Stomach smooth muscle (tissue), 2 donors: ENCODE measurements at regions not wholly inside any gene's neighbourhood (a gene's known extent, or its start where the extent isn't known, plus 50 kb on each side); places are given as distances from the start of the nearest gene placed in this dataset.

ENCODE experiments used
- H3K27ac ChIP-seq: one replicate; pipeline ENCODE4 v1.7.0; 2013; ENCODE audit warnings: mild to moderate bottlenecking, low read length, inconsistent platforms
- H3K27me3 ChIP-seq, 2 donors: one replicate each; pipeline ENCODE4 v1.7.0; 2013; ENCODE audit warnings: low read length in 2 of 2; ENCODE audit not compliant: insufficient read depth in 2 of 2, control insufficient read depth in 1 of 2
- H3K36me3 ChIP-seq, 2 donors: one replicate each; pipeline ENCODE4 v1.7.0; 2013; ENCODE audit warnings: low read length in 2 of 2; ENCODE audit not compliant: control insufficient read depth in 2 of 2, insufficient read depth in 2 of 2
- H3K4me1 ChIP-seq: one replicate; pipeline ENCODE4 v1.7.0; 2013; ENCODE audit warnings: low read length; ENCODE audit not compliant: control insufficient read depth, insufficient read depth
- H3K4me3 ChIP-seq, 2 donors: one replicate each; pipeline ENCODE4 v1.7.0; 2013; ENCODE audit warnings: low read length in 2 of 2
- H3K9ac ChIP-seq, 2 donors: one replicate each; pipeline ENCODE4 v1.7.0; 2013; ENCODE audit warnings: low read length in 2 of 2, mild to moderate bottlenecking in 1 of 2
- H3K9me3 ChIP-seq, 2 donors: one replicate each; pipeline ENCODE4 v1.7.0; 2013; ENCODE audit warnings: low read length in 2 of 2; ENCODE audit not compliant: control insufficient read depth in 2 of 2
- donor health status: healthy.
- donor health status: Pancreatic carcinoma.

GRCh38 chr6:51271615-51272014 is 452.9 kb downstream of the TFAP2B start:
- Histone ChIP-seq H3K27me3 (no peaks in the 10 kb centered on the region), H3K27ac (no peak overlapping the region), H3K9me3 (no peaks in the 10 kb centered on the region), H3K9ac (no peak overlapping the region), H3K4me3 (no peak overlapping the region), H3K4me1 (no peaks in the 10 kb centered on the region), H3K36me3 (no peaks in the 10 kb centered on the region)

DNA sequence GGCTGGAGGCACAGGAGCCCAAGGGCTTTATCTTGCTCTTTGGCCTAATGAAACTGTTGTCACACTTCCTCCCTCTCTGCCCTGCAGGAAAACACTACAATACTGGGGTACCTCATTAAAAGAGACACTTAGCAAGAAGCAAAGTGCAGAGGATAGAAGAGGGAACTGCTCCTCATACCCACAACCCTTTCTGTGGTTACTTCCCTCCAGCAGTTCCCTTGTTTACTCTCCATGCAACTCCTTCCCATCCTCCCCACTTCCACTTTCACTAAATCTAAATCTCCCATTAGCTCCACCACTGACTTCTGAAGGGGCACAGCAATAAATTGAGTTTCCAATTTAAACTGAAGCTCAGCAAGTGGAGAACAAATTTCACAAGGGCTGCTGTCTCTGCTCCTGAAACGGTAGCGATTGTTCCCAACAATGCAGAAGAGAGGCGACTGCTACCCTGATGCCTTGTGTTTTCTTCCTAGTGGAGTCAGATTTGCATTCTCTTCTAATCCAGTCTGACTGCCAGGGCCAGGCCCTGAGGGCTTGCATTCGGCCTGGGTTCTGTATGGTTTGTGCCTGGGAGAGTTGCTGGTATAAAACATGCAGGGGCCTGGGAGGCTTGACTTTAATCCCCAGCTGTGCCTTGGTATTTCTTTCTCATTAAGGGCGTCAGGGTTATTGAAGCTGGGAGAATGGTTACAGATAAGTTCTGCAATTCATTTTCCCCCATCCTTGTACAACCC is 454.7 kb downstream of the TFAP2B start:
- Histone ChIP-seq H3K27me3 (no peaks in the 10 kb centered on the region), H3K9ac (no peak overlapping the region), H3K9me3 (no peaks in the 10 kb centered on the region), H3K36me3 (no peaks in the 10 kb centered on the region), H3K4me3 (no peak overlapping the region), H3K27ac (no peak overlapping the region), H3K4me1 (no peaks in the 10 kb centered on the region)

DNA sequence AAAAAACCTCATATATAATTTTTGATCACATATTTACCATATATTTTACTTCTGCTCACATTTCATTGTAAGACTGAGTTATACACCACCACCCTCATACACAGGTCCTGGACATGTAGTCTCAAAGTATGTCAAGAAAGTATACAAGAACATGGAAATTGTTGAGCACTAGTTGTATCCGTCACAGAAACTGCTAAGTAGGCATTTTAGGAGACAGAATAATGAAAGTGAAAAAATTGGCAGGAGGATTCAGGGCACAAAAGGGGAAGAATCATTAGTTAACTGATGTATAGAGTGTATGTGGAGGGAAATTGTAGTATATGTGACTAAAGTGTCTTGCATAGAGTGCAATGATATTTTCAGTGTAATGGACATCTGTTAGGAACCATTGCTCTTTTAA is 458.8 kb downstream of the TFAP2B start:
- no peak overlapping the region for H3K9ac ChIP-seq
- H3K4me3 ChIP-seq, result no peak overlapping the region
- no peaks in the 10 kb centered on the region for H3K9me3 ChIP-seq
- no peaks in the 10 kb centered on the region for H3K4me1 ChIP-seq
- H3K36me3 ChIP-seq, result no peaks in the 10 kb centered on the region
- H3K27me3 ChIP-seq, result no peaks in the 10 kb centered on the region
- no peak overlapping the region for H3K27ac ChIP-seq

DNA sequence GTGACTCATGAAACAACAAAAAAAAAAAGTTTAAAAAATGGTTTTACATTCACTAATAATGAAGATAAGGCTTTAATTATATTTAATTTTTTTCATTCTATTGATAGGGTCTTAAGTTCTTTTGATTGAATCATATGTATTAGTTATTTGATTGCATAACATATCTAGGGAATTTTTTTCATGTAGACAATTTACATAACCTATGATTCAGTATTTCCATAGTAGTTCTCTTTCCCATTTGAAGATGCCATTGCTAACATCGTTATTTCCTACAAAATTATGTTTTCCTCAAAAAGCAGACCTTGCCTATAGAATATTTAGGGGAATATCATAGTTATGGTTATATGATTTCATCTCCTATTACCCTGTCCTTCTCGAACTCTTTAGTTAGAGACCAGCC is 463.4 kb downstream of the TFAP2B start:
- no peak overlapping the region for H3K27ac ChIP-seq
- H3K27me3 ChIP-seq, result no peaks in the 10 kb centered on the region
- H3K36me3 ChIP-seq, result no peaks in the 10 kb centered on the region
- no peaks in the 10 kb centered on the region for H3K9me3 ChIP-seq
- H3K4me1 ChIP-seq, result no peaks in the 10 kb centered on the region
- H3K9ac ChIP-seq, result no peak overlapping the region
- no peak overlapping the region for H3K4me3 ChIP-seq

GRCh38 chr6:51283723-51284355 is 465.2 kb downstream of the TFAP2B start:
- Histone ChIP-seq H3K9ac (no peak overlapping the region), H3K4me3 (no peak overlapping the region), H3K36me3 (no peaks in the 10 kb centered on the region), H3K27ac (no peak overlapping the region), H3K9me3 (no peaks in the 10 kb centered on the region), H3K27me3 (no peaks in the 10 kb centered on the region), H3K4me1 (no peaks in the 10 kb centered on the region)

- H3K9me3 ChIP-seq, result no peaks in the 10 kb centered on the region
- no peaks in the 10 kb centered on the region for H3K27me3 ChIP-seq
- H3K36me3 ChIP-seq, result no peaks in the 10 kb centered on the region
- no peak overlapping the region for H3K27ac ChIP-seq
- no peak overlapping the region for H3K4me3 ChIP-seq
- H3K4me1 ChIP-seq, result no peaks in the 10 kb centered on the region
- H3K9ac ChIP-seq, result no peak overlapping the region
These were observed 467.2 kb downstream of the TFAP2B start for GRCh38 chr6:51285876-51286275.

- Histone ChIP-seq H3K36me3 (no peaks in the 10 kb centered on the region), H3K27me3 (no peaks in the 10 kb centered on the region), H3K27ac (no peak overlapping the region), H3K4me1 (no peaks in the 10 kb centered on the region), H3K9ac (no peak overlapping the region), H3K4me3 (no peak overlapping the region), H3K9me3 (no peaks in the 10 kb centered on the region)
These were observed 470.4 kb downstream of the TFAP2B start for GRCh38 chr6:51289041-51289440.

DNA sequence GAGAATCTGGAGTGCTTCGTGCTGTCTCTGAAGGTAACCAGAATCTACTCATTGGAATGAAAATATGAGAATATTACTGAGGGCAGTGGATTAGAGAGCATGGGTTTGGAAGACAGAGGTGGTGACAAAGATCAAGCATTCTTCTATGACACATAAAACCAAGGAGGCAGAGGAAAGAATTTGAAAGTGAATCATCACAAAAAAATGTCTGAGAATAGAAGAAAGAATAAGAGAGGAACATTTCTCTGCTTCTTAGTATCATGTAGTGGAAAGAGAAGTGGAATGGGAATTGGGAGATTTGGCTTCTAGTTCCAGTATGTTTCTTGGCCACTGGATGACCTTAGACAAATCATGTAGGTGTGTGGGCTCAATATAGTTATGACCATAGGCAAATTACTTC is 474.0 kb downstream of the TFAP2B start:
- H3K36me3 ChIP-seq, result no peaks in the 10 kb centered on the region
- H3K27me3 ChIP-seq, result no peaks in the 10 kb centered on the region
- H3K9ac ChIP-seq, result no peak overlapping the region

GRCh38 chr6:51299621-51300380 is 481.1 kb downstream of the TFAP2B start:
- H3K27ac ChIP-seq, result no peak overlapping the region
- no peak overlapping the region for H3K9ac ChIP-seq
- H3K27me3 ChIP-seq, result no peaks in the 10 kb centered on the region
- H3K36me3 ChIP-seq, result no peaks in the 10 kb centered on the region
- no peak overlapping the region for H3K4me3 ChIP-seq
- H3K4me1 ChIP-seq, result no peaks in the 10 kb centered on the region
- H3K9me3 ChIP-seq, result no peaks in the 10 kb centered on the region

More for the DNA sequence above, 474.0 kb downstream of the TFAP2B start:
- no peak overlapping the region for H3K27ac ChIP-seq
- H3K9me3 ChIP-seq, result no peaks in the 10 kb centered on the region
- H3K4me1 ChIP-seq, result no peaks in the 10 kb centered on the region
- no peak overlapping the region for H3K4me3 ChIP-seq

DNA sequence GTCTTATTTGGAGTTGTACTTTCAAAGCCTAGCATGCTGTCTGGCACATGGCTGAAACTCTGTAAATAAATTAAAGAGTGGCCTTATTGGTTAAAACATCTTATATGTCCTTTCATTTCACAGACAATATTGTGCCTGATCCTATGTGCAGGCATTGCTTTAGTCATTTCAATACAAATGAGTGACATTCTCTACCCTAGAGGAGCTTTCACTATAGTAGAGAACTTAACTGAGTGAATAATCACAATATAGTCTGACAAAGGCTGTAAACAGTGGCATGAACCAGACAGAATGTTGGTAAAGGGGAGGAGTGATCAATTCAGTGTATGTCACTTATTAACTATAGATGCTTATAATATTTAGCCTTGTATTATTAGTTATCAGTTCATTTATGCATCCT is 481.8 kb downstream of the TFAP2B start:
- Histone ChIP-seq H3K9me3 (no peaks in the 10 kb centered on the region), H3K27me3 (no peaks in the 10 kb centered on the region), H3K36me3 (no peaks in the 10 kb centered on the region), H3K4me1 (no peaks in the 10 kb centered on the region), H3K9ac (no peak overlapping the region), H3K27ac (no peak overlapping the region), H3K4me3 (no peak overlapping the region)

GRCh38 chr6:51301962-51302361 is 483.3 kb downstream of the TFAP2B start:
- H3K4me1 ChIP-seq, result no peaks in the 10 kb centered on the region
- no peak overlapping the region for H3K27ac ChIP-seq
- H3K27me3 ChIP-seq, result no peaks in the 10 kb centered on the region
- no peaks in the 10 kb centered on the region for H3K36me3 ChIP-seq
- no peak overlapping the region for H3K4me3 ChIP-seq
- H3K9me3 ChIP-seq, result no peaks in the 10 kb centered on the region
- no peak overlapping the region for H3K9ac ChIP-seq
